ENCODE measurements at regions not wholly inside any gene's neighbourhood (a gene's known extent, or its start where the extent isn't known, plus 50 kb on each side); places are given as distances from the start of the nearest gene placed in this dataset.

- in situ Hi-C loops (cut with HindIII; ENCODE audit: low sequenced_read_pairs), result no loop called here
These were observed 102.6 kb downstream of the PTPRS start for GRCh38 chr19:5237939-5238480.

- in situ Hi-C loops (cut with HindIII; ENCODE audit: low sequenced_read_pairs), result no loop called here
These were observed 103.3 kb downstream of the PTPRS start for GRCh38 chr19:5237190-5237780.

GRCh38 chr19:5235458-5236219 is 105.0 kb downstream of the PTPRS start:
- in situ Hi-C loops (cut with HindIII; ENCODE audit: low sequenced_read_pairs), result no loop called here

- in situ Hi-C loops (cut with HindIII; ENCODE audit: low sequenced_read_pairs), result no loop called here
These were observed 106.2 kb downstream of the PTPRS start for GRCh38 chr19:5234412-5234811.

- in situ Hi-C loops (cut with HindIII; ENCODE audit: low sequenced_read_pairs), result no loop called here
These were observed 107.7 kb downstream of the PTPRS start for GRCh38 chr19:5232798-5233505.

GRCh38 chr19:5231857-5232678 is 108.5 kb downstream of the PTPRS start:
- in situ Hi-C loops (cut with HindIII; ENCODE audit: low sequenced_read_pairs), result no loop called here

- in situ Hi-C loops (cut with HindIII; ENCODE audit: low sequenced_read_pairs), result no loop called here
These were observed 109.7 kb downstream of the PTPRS start for GRCh38 chr19:5230730-5231555.

- in situ Hi-C loops (cut with HindIII; ENCODE audit: low sequenced_read_pairs), result no loop called here
These were observed 110.8 kb downstream of the PTPRS start for GRCh38 chr19:5229778-5230335.

- in situ Hi-C loops (cut with HindIII; ENCODE audit: low sequenced_read_pairs), result no loop called here
These were observed 111.5 kb downstream of the PTPRS start for GRCh38 chr19:5228932-5229777.

GRCh38 chr19:5228490-5228889 is 112.1 kb downstream of the PTPRS start:
- in situ Hi-C loops (cut with HindIII; ENCODE audit: low sequenced_read_pairs), result no loop called here

- in situ Hi-C loops (cut with HindIII; ENCODE audit: low sequenced_read_pairs), result no loop called here
These were observed 114.9 kb downstream of the PTPRS start for GRCh38 chr19:5225486-5226345.

GRCh38 chr19:5224480-5224879 is 116.1 kb downstream of the PTPRS start:
- in situ Hi-C loops (cut with HindIII; ENCODE audit: low sequenced_read_pairs), result no loop called here

- in situ Hi-C loops (cut with HindIII; ENCODE audit: low sequenced_read_pairs), result no loop called here
These were observed 117.7 kb downstream of the PTPRS start for GRCh38 chr19:5222821-5223321.

- in situ Hi-C loops (cut with HindIII; ENCODE audit: low sequenced_read_pairs), result no loop called here
These were observed 118.4 kb downstream of the PTPRS start for GRCh38 chr19:5222178-5222577.

GRCh38 chr19:5220866-5221265 is 119.7 kb downstream of the PTPRS start:
- in situ Hi-C loops (cut with HindIII; ENCODE audit: low sequenced_read_pairs), result no loop called here

GRCh38 chr19:5220361-5220760 is 120.3 kb downstream of the PTPRS start:
- in situ Hi-C loops (cut with HindIII; ENCODE audit: low sequenced_read_pairs), result no loop called here

GRCh38 chr19:5219551-5220304 is 120.9 kb downstream of the PTPRS start:
- in situ Hi-C loops (cut with HindIII; ENCODE audit: low sequenced_read_pairs), result no loop called here
